ENCODE measurements at regions not wholly inside any gene's neighbourhood (a gene's known extent, or its start where the extent isn't known, plus 50 kb on each side); places are given as distances from the start of the nearest gene placed in this dataset.
"Not testable (repeated sequence)": the region's sequence is repeated elsewhere in the genome, so short reads cannot be mapped to it uniquely, and the experiment has no call there.

DNA sequence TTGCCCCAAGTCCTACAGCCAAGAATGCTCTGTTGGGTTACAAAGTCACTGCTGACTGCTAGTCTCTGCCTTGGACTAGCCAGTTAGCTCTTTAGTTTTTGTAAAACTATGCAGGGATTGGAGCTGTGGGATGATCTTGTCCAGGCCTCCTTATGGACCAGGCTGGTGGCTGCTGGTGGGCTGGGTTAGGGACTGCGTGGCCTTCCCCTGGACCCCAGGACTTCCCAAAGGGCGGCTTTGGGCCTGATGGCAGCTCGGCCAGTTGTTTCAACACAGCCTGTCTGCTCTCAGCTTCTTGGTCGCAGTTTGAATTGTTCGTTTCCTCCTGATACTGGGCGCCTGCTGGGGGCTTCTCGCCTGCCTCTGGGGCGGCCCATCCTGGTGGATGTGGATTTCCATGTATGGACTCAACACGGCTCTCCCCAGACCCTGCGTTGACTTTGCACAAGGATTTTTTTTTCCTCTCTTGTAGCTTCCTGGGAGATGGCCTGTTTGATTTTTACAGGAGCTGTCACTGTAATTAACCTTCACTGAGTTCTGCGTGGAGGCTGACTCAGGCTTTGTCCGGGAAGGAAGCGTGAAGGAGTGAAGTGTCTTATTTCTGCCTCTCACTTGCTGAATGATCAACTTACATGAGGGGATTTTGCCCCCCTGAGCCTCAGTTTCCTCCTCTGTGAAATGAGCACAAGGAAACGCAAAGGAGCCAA, 91.9 kb upstream of the NEURL1B start:
- DNase-seq, result no peak

GRCh38 chr5:172548311-172548731, 92.7 kb upstream of the NEURL1B start:
- DNase-seq, result no peak

DNA sequence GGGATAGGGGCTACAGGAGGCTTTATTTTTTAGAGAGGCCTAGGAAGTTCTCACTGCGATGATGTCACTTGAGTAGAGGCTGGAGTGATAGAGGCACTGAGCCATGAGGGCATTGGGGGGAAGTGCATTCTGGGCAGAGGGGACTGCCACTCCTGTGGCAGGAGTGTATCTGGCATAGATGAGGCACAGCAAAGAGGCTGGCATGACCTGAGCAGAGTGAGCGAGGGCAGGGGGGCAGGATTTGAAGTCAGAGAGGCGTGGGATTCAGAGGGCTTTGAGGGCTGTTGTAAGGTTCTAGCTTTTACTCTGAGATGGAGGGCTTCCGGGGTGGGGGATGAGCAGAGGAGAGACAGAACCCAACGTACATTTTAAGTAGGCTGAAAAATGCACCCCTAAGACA, 91.9 kb upstream of the SH3PXD2B start:
- no peak for DNase-seq

GRCh38 chr5:172545291-172545801, 91.0 kb upstream of the SH3PXD2B start:
- DNase-seq, result no peak

- no peak for DNase-seq
These were observed 90.2 kb upstream of the SH3PXD2B start for GRCh38 chr5:172544371-172545095.

DNA sequence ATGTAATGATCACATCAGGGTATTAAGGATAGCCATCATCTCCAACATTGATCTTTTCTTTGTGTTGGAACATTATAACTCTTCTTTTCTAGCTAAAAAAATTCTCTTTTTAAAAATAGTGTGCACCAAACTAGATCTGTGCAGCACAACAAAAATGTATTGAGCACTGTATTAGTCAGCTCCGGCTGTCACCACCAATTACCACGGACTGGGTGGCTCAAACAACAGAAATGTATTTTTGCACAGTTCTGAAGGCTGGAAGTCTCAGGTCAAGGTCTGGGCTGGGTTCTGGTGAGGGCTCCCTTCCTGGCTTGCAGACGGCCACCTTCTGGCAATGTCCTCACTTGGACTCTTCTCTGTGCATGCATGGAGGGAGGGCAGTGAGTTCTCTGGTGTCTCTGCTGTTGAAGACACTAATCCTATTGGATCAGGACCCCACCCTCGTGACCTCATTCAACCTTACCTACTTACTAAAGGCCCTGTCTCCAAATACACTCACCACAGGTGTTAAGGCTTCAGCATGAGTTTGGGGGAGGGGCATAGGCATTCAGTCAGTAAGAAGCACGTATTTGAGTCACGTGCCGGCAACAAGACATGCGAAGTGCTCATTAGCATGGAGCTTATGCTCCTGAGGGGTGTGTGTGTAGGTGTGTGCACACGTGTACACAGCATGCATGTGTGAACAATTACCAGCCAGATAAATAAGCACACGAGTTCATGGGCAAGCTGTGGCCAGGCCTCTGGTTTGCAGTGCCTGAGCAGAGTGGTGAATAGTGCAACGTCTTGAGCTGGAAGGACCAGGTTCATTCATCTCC, 89.4 kb upstream of the SH3PXD2B start:
- no peak for DNase-seq

DNA sequence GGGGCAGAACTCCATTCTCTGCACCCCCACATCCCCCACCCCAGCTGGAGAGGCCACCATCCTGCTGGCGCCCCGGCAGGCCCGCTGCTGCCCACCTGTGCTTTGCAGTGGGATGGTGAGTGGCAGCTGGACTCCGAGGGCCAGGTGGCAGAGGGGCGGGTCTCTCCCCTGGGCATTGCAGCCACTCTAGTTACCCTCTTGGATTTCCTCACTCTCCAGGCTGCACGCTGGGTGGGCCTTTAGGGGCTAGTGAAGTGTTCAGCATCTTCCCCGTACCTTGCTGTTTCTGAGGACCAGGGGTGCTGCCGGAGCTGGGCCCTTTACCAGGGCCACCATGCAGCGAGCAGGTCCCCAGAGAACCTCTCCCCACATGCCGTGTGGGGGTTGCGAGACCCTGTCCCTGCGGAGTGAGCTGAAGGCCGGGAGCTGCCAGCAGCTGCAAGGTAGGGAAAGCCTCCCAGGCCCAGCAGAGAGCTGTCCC, 88.4 kb upstream of the SH3PXD2B start:
- DNase-seq, result no peak

DNA sequence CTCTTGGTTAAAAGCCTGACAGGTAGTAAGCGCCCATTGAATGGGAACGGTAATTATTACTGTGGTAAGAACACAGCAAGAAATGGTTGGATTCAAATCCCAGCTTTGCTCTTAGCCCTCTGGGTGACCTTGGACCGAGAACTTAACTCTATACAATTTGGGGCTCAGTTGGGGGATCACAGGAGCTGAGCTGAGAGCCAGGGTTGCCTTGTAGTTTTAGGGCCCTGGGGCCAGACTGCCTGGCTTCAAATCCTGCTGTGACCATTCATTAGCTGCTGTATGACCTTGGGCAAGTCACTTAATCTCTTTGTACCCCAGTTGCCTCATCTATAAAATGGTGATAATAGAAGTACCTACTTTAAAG, 87.4 kb upstream of the SH3PXD2B start:
- no peak for DNase-seq

- DNase-seq, result no peak
These were observed 86.9 kb upstream of the SH3PXD2B start for GRCh38 chr5:172541099-172541772.

DNA sequence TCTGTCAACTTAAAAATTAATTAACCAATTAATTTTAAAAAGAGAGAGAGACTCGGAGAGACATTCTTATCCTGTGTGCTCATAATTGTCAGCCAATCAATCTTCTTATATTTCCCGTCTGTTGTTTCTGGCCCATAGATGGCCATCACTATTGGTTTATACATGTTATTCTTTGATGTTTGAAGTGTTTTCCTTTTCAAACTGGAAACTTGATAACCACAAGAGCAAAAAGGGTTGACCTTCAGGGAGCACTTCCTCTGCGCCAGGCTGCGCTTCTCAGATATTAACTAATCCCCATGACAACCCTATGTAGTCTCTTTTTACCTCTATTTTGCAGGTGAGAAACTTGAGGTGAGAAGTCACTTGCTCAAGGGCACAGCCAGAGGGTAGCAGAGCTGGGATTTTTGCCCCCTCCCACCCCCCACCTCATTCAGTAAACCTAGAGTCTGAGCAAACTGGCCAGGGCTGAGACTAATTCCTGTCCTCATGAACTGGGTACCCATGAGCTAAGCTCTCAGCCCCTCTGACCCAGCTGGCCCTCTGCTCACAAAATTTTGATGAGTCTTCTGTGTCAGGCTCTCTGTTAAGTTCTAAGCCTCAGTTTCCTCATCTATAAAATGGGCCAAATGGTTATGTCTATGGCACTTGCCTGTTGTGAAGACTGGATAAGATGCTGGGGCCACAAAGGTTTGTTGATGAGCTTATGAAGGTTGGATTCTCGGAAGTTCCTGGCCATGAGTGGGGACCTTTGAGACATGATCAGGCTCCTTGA, 86.0 kb upstream of the SH3PXD2B start:
- DNase-seq, result no peak

DNA sequence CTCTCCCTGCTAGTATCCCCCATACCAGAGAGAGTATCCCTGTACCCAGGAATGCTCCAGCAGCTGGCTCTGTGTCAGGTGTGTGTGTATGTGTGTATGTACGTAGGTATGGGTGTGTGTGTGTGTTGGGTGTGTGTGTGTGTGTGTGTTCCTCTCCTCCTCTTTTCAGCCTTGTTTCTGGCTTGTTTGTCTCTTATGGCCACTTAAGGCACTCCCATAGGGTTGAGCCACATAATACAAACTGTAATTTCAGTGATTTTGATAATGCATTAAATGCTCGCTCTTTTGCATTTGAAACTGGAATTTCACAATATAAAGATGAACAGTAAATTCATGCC, 80.8 kb upstream of the SH3PXD2B start:
- DNase-seq, result no peak

DNA sequence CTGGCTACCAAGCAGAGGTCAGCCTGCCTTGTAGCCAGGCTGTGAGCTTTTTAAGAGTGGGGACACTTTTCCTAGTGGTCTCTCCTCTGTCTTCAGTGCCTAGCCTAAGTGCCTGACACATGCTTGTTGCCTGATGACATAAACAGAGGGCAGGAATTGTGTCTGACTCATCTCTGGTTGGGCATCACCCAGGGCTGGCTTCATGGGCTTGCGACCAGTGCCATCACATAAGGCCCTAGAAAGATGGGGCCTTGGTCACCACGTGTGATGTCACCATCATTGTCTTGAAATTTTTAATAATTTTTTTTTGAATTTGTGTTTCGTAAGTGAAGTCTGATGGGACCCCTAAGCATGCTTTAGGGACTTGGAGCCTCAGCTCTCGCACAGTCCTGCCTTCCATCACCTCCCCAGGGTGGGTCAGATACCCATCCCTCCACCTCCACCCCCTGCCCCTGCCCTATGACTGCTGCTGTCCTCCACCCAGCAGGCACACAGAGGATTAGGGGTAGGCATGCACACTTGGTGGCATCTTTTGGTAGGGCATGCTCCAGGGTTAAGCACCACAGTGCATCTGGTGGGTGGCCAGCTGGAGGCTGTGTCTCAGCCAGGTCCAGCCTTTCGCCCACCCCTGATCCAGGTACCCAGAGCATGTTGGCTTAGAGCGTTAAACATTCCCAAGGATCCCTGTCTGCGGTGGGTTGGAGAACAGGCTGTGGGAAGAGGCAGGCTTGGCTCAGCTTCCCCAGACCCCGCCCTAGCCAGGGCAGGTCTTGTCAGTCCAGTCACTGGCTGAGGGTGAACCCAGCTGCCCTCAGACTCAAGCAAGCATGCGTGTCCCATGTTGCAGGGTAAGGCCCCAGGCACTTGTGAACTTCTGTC, 80.1 kb upstream of the SH3PXD2B start:
- no peak for DNase-seq

GRCh38 chr5:172533399-172534228, 79.3 kb upstream of the SH3PXD2B start:
- DNase-seq, result no peak

DNA sequence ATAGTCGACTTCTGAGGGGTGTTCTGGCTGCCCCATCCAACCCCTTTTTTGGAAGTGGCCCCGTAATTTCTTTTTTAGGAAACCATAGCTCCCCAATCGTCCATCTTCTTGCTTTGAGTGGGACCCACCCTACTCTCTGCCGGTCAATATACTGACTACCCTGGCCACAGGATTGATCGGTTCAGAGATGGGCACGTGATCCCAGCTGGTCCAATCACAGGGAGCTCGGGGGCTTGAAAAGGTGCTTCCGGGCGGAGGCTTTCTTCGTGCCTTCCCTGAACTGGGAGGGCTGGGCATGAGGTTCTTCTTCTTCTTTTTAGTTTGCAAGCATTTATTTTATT, 78.7 kb upstream of the SH3PXD2B start:
- DNase-seq, result no peak

DNA sequence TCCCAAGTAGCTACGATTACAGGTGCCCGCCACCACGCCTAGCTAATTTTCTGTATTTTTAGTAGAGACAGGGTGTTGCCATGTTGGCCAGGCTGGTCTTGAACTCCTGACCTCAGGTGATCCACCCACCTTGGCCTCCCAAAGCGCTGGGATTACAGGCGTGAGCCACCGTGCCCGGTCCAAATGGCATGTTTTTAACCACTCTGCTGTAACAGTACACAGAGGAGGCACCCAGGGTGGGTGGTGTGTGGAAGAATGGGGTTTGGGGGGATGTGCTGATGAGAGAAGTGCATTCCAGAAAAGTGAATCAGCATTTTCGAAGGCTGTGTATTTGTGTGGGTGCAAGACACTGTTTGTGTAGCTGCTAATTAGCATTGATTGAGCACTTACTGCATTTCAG, 78.1 kb upstream of the SH3PXD2B start:
- DNase-seq, result not testable (repeated sequence)

GRCh38 chr5:172531704-172532026, 77.3 kb upstream of the SH3PXD2B start:
- DNase-seq, result no peak

DNA sequence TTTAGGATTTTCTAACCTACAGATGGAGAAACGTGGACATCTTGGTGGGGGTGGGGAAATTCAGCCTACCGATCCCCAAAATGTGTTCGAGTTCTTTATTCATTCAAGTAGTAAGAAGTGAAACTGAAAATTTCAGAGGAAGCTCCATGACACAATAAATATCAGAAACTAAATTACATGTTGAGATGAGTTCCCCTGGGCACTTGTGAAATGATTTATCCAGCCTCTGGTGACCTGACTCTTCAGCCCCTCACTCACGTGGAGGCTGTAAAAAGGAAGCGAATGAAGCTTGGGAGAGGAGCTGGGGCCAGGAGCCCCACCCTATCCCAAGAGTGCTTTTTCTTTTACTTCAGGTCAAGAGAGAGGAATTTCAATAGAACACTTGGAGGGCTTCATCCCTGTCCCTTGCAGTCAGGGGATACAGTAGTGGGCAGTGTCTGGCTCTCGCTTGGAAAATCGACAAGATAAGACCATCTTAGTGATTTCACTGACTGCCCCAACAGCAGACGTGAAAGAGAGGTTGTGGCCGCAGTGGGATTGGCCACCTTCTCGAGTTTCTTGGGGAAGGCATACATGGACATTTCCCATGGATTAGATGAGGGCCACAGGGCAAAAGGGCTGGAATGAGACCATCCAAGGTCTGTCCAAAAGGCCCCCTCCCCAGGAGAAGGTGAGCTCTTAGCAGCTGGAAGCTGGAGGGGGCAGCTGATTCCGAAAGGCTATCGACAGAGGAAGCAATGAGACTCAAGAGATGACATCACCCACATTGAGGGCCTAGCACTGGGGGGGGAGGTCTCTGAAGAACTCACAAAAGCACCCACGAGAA, 76.8 kb upstream of the SH3PXD2B start:
- no peak for DNase-seq

DNA sequence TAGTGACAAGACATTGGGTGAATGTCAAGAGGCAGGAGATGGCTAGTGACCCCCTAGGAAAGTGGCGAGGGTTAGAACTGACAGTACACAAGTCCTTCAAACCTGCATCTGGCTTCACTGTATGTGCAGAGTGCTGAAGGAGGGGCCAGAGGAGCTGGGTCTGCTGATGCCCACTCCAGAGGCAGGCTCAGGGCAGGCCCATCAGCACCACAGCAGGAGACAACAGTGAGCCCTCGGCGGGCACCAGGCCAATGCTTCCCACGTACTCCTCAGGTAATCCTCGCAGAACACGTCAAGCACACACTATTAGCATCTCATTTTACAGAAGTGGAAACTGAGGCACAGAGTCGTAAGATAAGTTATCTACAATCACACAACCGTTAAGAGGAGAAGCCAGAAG, 76.1 kb upstream of the SH3PXD2B start:
- no peak for DNase-seq

GRCh38 chr5:172529896-172530295, 75.6 kb upstream of the SH3PXD2B start:
- no peak for DNase-seq

Measured in right lung (tissue), 2 donors.